SHP77 (cell line): ENCODE measurements at regions not wholly inside any gene's neighbourhood (a gene's known extent, or its start where the extent isn't known, plus 50 kb on each side); places are given as distances from the start of the nearest gene placed in this dataset.
A peak's percentile ranks its signal among the peaks of the same experiment; 100 is the strongest.

Experiments
- DNase-seq, 2 experiments: peaks; one replicate each; lab custom pipeline; 2025; lab: John Stamatoyannopoulos, UW

DNA sequence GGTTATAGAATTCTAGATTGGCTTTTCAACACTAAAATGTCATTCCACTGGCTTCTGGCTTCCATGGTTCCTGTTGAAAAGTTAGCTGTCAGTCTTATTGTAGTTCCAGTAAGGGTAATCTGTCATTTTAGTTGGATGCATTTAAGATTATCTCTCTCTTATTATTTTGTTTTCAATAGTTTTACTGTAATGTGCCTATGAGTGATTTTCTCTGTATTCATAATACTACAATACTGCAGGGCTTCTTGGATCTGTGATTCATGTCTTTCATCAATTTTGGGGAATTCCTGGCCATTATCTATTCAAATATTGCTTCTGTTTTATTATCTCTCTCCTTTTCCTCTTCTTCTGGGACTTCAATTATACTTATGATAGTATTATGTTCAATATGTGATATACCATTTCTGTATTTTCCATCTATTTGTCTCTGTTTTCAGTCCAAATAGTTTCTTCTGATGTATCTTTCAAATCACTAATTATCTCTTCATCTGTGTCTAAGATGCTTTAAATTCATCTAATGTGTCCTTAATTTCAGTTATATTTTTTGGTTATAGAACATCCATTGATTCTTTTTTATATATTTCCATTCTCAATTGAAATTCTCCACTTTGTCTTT is 101.5 kb downstream of the KCTD15 start:
- DNase-seq: no peak

DNA sequence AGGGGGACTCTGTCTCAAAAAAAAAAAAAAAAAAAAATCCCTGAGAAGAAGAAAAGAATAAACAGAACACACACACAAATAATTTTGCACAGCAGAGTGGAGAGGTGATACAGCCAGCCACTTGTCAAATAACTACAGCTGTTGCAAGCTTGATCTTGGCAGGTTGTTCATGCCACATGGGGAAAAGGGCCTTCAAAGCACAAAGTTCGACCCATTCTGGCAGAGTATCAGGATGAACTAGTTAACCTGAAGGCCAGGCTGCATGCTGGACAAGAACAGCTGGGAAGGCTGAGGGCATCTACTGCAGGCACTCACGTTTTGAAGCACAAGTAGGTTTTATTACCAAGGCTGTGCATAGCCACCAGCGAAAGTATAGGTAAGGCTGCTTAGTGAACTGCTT is 104.1 kb downstream of the KCTD15 start:
- DNase-seq: no peak

DNA sequence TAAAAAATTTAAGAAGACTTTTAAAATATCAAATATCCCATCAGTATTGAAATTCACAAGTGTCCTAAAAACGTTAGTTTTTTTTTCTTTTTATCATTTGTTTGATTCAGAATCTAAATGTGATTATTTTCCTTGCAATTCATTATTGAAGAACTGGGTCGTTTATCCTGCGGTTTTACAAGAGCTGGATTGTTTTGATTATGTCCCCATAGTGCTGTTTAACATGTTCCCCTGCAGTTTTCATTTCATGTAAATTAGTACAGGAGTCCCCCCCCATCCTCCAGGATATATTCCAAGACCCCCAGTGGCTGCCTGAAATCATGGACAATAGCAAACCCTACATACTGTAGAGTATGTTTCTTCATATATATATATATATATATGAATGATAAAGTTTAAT is 105.7 kb downstream of the KCTD15 start:
- no peak for DNase-seq

- peak in 1 of 2 experiments; percentile 6 for DNase-seq
These were observed 106.3 kb downstream of the KCTD15 start for GRCh38 chr19:33902802-33903488.

- no peak for DNase-seq
These were observed 106.8 kb downstream of the KCTD15 start for GRCh38 chr19:33903489-33903850.

DNA sequence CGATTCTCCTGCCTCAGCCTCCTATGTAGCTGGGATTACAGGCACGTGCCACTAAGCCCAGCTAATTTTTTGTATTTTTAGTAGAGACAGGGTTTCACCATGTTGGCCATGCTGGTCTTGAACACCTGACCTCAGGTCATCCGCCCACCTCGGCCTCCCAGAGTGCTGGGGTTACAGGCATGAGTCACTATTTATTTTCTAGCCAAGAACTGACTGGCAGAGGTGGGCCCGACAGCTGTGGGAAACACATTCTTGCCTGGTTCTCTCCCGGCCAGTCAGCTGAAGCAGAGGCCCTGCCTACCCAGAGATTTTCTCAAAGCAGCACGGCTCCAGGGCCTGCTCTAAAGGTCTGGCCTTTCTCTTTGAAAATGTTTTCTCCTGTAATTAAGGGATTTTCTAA is 108.0 kb downstream of the KCTD15 start:
- no peak for DNase-seq

- no peak for DNase-seq
These were observed 108.8 kb downstream of the KCTD15 start for GRCh38 chr19:33905473-33905936.

- no peak for DNase-seq
These were observed 109.4 kb downstream of the KCTD15 start for GRCh38 chr19:33905937-33906577.

- DNase-seq: no peak
These were observed 110.1 kb downstream of the KCTD15 start for GRCh38 chr19:33906578-33907335.

DNA sequence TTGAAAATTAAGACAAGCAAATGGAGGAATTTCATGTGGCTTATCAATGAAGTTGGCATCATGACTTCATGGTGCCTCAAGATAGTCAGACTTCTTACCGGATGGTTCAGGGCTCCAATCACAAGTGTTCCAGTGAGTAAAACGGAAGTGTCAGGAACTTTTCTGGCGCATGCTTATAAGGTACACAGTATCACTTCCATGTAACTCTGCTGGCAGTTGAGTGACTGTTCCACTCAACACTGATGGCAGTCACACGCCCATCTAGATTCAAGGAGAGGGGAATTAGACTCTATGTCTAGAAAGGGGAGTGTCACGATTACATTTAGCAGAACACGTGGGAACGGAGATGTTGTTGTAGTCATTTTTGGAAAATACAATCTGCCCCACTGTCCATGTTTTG is 114.3 kb downstream of the KCTD15 start:
- no peak for DNase-seq

GRCh38 chr19:33914599-33914998 is 117.9 kb downstream of the KCTD15 start:
- DNase-seq: no peak

- no peak for DNase-seq
These were observed 120.1 kb downstream of the KCTD15 start for GRCh38 chr19:33916792-33917191.

- DNase-seq: no peak
These were observed 122.6 kb downstream of the KCTD15 start for GRCh38 chr19:33919291-33919690.

- DNase-seq: no peak
These were observed 124.5 kb downstream of the KCTD15 start for GRCh38 chr19:33921165-33921564.

DNA sequence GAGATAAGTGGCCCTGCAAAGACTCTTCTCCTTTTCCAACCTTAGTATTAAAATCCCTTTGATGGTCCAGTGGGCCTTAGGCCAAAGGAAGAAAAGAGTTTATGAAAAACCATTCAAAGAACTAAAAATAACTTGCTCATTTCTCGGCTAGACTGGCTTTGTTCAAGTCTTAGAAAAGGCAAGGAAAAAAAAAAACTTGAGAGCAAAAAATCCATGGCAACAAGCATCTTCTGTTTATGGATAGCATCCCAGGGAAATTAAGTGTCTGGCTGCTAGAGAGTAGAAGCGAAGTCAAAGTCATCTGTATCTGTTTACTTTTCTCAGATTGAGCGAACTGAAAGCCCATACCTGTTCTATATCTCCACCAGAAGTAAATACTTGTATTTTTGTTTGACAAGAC is 129.6 kb downstream of the KCTD15 start:
- DNase-seq: no peak

GRCh38 chr19:33927789-33928457 is 131.3 kb downstream of the KCTD15 start:
- no peak for DNase-seq

- DNase-seq: no peak
These were observed 131.8 kb downstream of the KCTD15 start for GRCh38 chr19:33928458-33928950.

GRCh38 chr19:33933931-33934330 is 137.3 kb downstream of the KCTD15 start:
- DNase-seq: no peak

DNA sequence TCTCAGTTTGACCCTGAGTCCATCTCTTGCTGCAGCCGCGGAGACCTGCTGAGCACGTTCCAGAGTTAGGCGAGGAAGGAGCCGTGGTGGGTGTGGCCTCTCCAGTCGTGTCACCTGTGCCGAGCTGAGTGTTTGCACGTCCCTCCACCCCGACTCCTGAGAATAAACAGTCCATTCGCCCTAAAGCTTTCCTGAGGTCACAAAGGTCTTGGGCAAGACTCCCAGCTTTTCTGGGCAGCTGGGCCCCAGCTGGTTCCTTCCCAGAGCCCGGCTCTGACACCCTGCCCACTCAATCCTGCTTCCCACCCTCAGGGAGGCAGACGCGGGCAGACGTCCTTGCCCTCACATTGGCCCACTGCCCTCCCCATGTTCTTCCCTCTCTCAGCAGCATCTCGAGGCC is 142.2 kb downstream of the KCTD15 start:
- no peak for DNase-seq

- DNase-seq: no peak
These were observed 144.5 kb downstream of the KCTD15 start for GRCh38 chr19:33941133-33941532.

GRCh38 chr19:33946535-33947264 is 150.0 kb downstream of the KCTD15 start:
- DNase-seq: no peak
